H1 (cell line): ENCODE measurements at regions not wholly inside any gene's neighbourhood (a gene's known extent, or its start where the extent isn't known, plus 50 kb on each side); places are given as distances from the start of the nearest gene placed in this dataset.

Experiments
- BACH1 ChIP-seq: IDR thresholded peaks from 2 replicates; pipeline ENCODE4 v1.6.1; 2012; ENCODE audit warnings: low read length, improper control_type of control experiment
- CBX5 ChIP-seq: fragments of 300-800, 300-1000 bp; sonication (generic); IDR thresholded peaks from 2 replicates; pipeline ENCODE4 v1.7.1; 2016; ENCODE audit warnings: antibody characterized with exemption, low read length, low read depth
- CEBPB ChIP-seq: IDR thresholded peaks from 2 replicates; pipeline ENCODE4 v1.6.1; 2012; ENCODE audit warnings: low read depth, low read length
- JUN ChIP-seq: IDR thresholded peaks from 2 replicates; pipeline ENCODE4 v1.6.1; 2011; ENCODE audit warnings: low read depth, mild to moderate bottlenecking, improper control_type of control experiment, low read length
- MAFK ChIP-seq: IDR thresholded peaks from 2 replicates; pipeline ENCODE4 v1.6.1; 2012; ENCODE audit warnings: low read depth, mild to moderate bottlenecking, improper control_type of control experiment, low read length
- POLR2A ChIP-seq, 2 experiments: IDR thresholded peaks; 1 replicate in 1 of 2; 2 replicates in 1 of 2; pipeline ENCODE4 v1.6.1; 2011; ENCODE audit warnings: low read depth in 2 of 2, low read length in 2 of 2, mild to moderate bottlenecking in 2 of 2; ENCODE audit errors: control extremely low read depth in 1 of 2
- SIRT6 ChIP-seq: IDR thresholded peaks from one replicate; pipeline ENCODE4 v1.7.1; 2012; ENCODE audit warnings: low read length, inconsistent platforms
- SP2 ChIP-seq: IDR thresholded peaks from 2 replicates; pipeline ENCODE4 v1.6.1; 2012; ENCODE audit warnings: mild to moderate bottlenecking, low read length, inconsistent platforms
- SRF ChIP-seq: IDR thresholded peaks from 2 replicates; pipeline ENCODE4 v1.6.1; 2011; ENCODE audit warnings: mild to moderate bottlenecking, low read depth, low read length, moderate library complexity
- TF ChIP-seq, protein P1 (sequence below): fragments of 300-600 bp; sonication (generic); IDR thresholded peaks from 2 replicates; pipeline ENCODE4 v1.7.1; 2012; ENCODE audit warnings: low read length, moderate library complexity, mild to moderate bottlenecking, inconsistent platforms; ENCODE audit not compliant: insufficient replicate concordance

DNA sequence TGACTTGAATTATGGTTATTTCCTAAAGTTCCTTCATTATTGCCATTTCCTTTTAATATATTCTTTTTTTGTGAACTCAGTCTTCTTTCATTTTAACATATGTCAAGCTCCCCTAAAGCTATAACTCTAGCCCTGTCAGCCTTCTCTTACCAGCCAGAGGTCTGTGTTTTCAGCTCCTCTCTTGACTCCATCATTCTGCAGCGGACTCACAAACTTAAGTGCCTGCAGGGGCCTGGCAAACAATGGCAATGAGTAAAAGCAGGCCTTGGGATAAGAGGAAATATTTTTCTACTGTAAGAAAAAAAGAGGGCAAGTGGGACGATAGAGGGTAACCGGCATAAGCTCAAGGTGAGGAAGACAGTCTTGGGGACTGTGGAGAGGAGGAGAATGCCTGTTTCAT lies 424.5 kb upstream of the RGS6 start (continued):
- TF ChIP-seq, protein P1, sequence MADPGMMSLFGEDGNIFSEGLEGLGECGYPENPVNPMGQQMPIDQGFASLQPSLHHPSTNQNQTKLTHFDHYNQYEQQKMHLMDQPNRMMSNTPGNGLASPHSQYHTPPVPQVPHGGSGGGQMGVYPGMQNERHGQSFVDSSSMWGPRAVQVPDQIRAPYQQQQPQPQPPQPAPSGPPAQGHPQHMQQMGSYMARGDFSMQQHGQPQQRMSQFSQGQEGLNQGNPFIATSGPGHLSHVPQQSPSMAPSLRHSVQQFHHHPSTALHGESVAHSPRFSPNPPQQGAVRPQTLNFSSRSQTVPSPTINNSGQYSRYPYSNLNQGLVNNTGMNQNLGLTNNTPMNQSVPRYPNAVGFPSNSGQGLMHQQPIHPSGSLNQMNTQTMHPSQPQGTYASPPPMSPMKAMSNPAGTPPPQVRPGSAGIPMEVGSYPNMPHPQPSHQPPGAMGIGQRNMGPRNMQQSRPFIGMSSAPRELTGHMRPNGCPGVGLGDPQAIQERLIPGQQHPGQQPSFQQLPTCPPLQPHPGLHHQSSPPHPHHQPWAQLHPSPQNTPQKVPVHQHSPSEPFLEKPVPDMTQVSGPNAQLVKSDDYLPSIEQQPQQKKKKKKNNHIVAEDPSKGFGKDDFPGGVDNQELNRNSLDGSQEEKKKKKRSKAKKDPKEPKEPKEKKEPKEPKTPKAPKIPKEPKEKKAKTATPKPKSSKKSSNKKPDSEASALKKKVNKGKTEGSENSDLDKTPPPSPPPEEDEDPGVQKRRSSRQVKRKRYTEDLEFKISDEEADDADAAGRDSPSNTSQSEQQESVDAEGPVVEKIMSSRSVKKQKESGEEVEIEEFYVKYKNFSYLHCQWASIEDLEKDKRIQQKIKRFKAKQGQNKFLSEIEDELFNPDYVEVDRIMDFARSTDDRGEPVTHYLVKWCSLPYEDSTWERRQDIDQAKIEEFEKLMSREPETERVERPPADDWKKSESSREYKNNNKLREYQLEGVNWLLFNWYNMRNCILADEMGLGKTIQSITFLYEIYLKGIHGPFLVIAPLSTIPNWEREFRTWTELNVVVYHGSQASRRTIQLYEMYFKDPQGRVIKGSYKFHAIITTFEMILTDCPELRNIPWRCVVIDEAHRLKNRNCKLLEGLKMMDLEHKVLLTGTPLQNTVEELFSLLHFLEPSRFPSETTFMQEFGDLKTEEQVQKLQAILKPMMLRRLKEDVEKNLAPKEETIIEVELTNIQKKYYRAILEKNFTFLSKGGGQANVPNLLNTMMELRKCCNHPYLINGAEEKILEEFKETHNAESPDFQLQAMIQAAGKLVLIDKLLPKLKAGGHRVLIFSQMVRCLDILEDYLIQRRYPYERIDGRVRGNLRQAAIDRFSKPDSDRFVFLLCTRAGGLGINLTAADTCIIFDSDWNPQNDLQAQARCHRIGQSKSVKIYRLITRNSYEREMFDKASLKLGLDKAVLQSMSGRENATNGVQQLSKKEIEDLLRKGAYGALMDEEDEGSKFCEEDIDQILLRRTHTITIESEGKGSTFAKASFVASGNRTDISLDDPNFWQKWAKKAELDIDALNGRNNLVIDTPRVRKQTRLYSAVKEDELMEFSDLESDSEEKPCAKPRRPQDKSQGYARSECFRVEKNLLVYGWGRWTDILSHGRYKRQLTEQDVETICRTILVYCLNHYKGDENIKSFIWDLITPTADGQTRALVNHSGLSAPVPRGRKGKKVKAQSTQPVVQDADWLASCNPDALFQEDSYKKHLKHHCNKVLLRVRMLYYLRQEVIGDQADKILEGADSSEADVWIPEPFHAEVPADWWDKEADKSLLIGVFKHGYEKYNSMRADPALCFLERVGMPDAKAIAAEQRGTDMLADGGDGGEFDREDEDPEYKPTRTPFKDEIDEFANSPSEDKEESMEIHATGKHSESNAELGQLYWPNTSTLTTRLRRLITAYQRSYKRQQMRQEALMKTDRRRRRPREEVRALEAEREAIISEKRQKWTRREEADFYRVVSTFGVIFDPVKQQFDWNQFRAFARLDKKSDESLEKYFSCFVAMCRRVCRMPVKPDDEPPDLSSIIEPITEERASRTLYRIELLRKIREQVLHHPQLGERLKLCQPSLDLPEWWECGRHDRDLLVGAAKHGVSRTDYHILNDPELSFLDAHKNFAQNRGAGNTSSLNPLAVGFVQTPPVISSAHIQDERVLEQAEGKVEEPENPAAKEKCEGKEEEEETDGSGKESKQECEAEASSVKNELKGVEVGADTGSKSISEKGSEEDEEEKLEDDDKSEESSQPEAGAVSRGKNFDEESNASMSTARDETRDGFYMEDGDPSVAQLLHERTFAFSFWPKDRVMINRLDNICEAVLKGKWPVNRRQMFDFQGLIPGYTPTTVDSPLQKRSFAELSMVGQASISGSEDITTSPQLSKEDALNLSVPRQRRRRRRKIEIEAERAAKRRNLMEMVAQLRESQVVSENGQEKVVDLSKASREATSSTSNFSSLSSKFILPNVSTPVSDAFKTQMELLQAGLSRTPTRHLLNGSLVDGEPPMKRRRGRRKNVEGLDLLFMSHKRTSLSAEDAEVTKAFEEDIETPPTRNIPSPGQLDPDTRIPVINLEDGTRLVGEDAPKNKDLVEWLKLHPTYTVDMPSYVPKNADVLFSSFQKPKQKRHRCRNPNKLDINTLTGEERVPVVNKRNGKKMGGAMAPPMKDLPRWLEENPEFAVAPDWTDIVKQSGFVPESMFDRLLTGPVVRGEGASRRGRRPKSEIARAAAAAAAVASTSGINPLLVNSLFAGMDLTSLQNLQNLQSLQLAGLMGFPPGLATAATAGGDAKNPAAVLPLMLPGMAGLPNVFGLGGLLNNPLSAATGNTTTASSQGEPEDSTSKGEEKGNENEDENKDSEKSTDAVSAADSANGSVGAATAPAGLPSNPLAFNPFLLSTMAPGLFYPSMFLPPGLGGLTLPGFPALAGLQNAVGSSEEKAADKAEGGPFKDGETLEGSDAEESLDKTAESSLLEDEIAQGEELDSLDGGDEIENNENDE: no peak
- TF ChIP-seq SRF: no peak
- no peak for TF ChIP-seq CEBPB
- TF ChIP-seq BACH1: no peak
- no peak for TF ChIP-seq MAFK
- no peak for TF ChIP-seq SP2
- TF ChIP-seq CBX5: no peak
- no peak for TF ChIP-seq POLR2A (IDR thresholded peaks at IDR 0.05; ENCODE audit: control extremely low read depth in 1 of 2, low read depth in 2 of 2, low read length in 2 of 2)
- no peak for TF ChIP-seq SIRT6
- TF ChIP-seq JUN: no peak
